ENCODE measurements at regions not wholly inside any gene's neighbourhood (a gene's known extent, or its start where the extent isn't known, plus 50 kb on each side); places are given as distances from the start of the nearest gene placed in this dataset.

GRCh38 chr15:80308002-80308401 is 56.0 kb upstream of the CTXND1 start:
- no peak for ATAC-seq

GRCh38 chr15:80309769-80310384 is 57.9 kb upstream of the CTXND1 start:
- no peak for ATAC-seq

GRCh38 chr15:80310776-80311175 is 58.8 kb upstream of the CTXND1 start:
- ATAC-seq = no peak

GRCh38 chr15:80315289-80315987 is 63.4 kb upstream of the CTXND1 start:
- no peak for ATAC-seq

GRCh38 chr15:80317389-80318182 is 65.6 kb upstream of the CTXND1 start:
- ATAC-seq = peak; percentile 52

GRCh38 chr15:80321853-80322252 is 69.8 kb upstream of the CTXND1 start:
- no peak for ATAC-seq

GRCh38 chr15:80323285-80323684 is 71.3 kb upstream of the CTXND1 start:
- ATAC-seq = no peak

GRCh38 chr15:80324545-80325080 is 72.6 kb upstream of the CTXND1 start:
- no peak for ATAC-seq

- ATAC-seq = no peak
Measured at GRCh38 chr15:80325206-80325605, 73.2 kb upstream of the CTXND1 start.

GRCh38 chr15:80326270-80326669 is 74.3 kb upstream of the CTXND1 start:
- ATAC-seq = no peak

GRCh38 chr15:80328496-80328895 is 75.7 kb upstream of the ARNT2 start:
- no peak for ATAC-seq

GRCh38 chr15:80331886-80332406 is 72.2 kb upstream of the ARNT2 start:
- ATAC-seq = peak; percentile 15

GRCh38 chr15:80333261-80333660 is 70.9 kb upstream of the ARNT2 start:
- no peak for ATAC-seq

- no peak for ATAC-seq
Measured at GRCh38 chr15:80334521-80334920, 69.7 kb upstream of the ARNT2 start.

GRCh38 chr15:80339601-80340000 is 64.6 kb upstream of the ARNT2 start:
- no peak for ATAC-seq

- ATAC-seq = no peak
Measured at GRCh38 chr15:80342148-80342547, 62.0 kb upstream of the ARNT2 start.

- peak; percentile 30 for ATAC-seq
Measured at GRCh38 chr15:80343554-80343992, 60.6 kb upstream of the ARNT2 start.

- no peak for ATAC-seq
Measured at GRCh38 chr15:80350941-80351610, 53.1 kb upstream of the ARNT2 start.

Measured in esophagus mucosa (tissue), 1 donor.